ENCODE measurements at regions not wholly inside any gene's neighbourhood (a gene's known extent, or its start where the extent isn't known, plus 50 kb on each side); places are given as distances from the start of the nearest gene placed in this dataset.

GRCh38 chr17:79485419-79485985 lies 125.3 kb downstream of the RBFOX3 start:
- TF ChIP-seq CTCF (conservative IDR thresholded peaks at IDR 0.05; ENCODE audit: low read length) = no peak
- no peak for TF ChIP-seq EZH2phosphoT487 (IDR thresholded peaks at IDR 0.05; ENCODE audit: borderline replicate concordance)
- H3K27me3 ChIP-seq (ENCODE audit: insufficient read depth, low read length, poor library complexity, severe bottlenecking) = no peaks in the 10 kb centered on the region
- no peak overlapping the region for H2AFZ ChIP-seq (ENCODE audit: low read length)

GRCh38 chr17:79484600-79485418 lies 126.0 kb downstream of the RBFOX3 start:
- no peaks in the 10 kb centered on the region for H3K4me1 ChIP-seq (ENCODE audit: insufficient read depth, low read length, poor library complexity, severe bottlenecking)
- H3K9me3 ChIP-seq (ENCODE audit: insufficient read depth, low read depth, low read length) = no peaks in the 10 kb centered on the region
- no peaks in the 10 kb centered on the region for H3K36me3 ChIP-seq (ENCODE audit: insufficient read depth, low read length)
- H3K9me2 ChIP-seq (replicated peaks; ENCODE audit: low read depth, low read length) = no peaks in the 10 kb centered on the region
- H3K4me2 ChIP-seq (ENCODE audit: low read depth, low read length, poor library complexity, severe bottlenecking) = no peak overlapping the region
- no peak overlapping the region for H2AFZ ChIP-seq (ENCODE audit: low read length)
- no peaks in the 10 kb centered on the region for H4K20me1 ChIP-seq (ENCODE audit: insufficient read depth, low read length, poor library complexity, severe bottlenecking)
- no peak for TF ChIP-seq CTCF (conservative IDR thresholded peaks at IDR 0.05; ENCODE audit: low read length)
- TF ChIP-seq EZH2phosphoT487 (IDR thresholded peaks at IDR 0.05; ENCODE audit: borderline replicate concordance) = no peak
- no peaks in the 10 kb centered on the region for H3F3A ChIP-seq (ENCODE audit: low read depth)
- no peak overlapping the region for H3K9ac ChIP-seq (ENCODE audit: low read depth, low read length, poor library complexity, severe bottlenecking)
- H3K79me2 ChIP-seq (ENCODE audit: insufficient read depth, low read length) = no peaks in the 10 kb centered on the region
- no peak overlapping the region for H3K4me3 ChIP-seq (ENCODE audit: low read length, poor library complexity, severe bottlenecking)
- no peaks in the 10 kb centered on the region for H3K27me3 ChIP-seq (ENCODE audit: insufficient read depth, low read length, poor library complexity, severe bottlenecking)

More at GRCh38 chr17:79485419-79485985, 125.3 kb downstream of the RBFOX3 start:
- no peaks in the 10 kb centered on the region for H3F3A ChIP-seq (ENCODE audit: low read depth)
- no peak overlapping the region for H3K4me2 ChIP-seq (ENCODE audit: low read depth, low read length, poor library complexity, severe bottlenecking)
- no peaks in the 10 kb centered on the region for H3K4me1 ChIP-seq (ENCODE audit: insufficient read depth, low read length, poor library complexity, severe bottlenecking)
- no peak overlapping the region for H3K4me3 ChIP-seq (ENCODE audit: low read length, poor library complexity, severe bottlenecking)
- H3K9me3 ChIP-seq (ENCODE audit: insufficient read depth, low read depth, low read length) = no peaks in the 10 kb centered on the region
- no peaks in the 10 kb centered on the region for H4K20me1 ChIP-seq (ENCODE audit: insufficient read depth, low read length, poor library complexity, severe bottlenecking)
- H3K79me2 ChIP-seq (ENCODE audit: insufficient read depth, low read length) = no peaks in the 10 kb centered on the region
- no peaks in the 10 kb centered on the region for H3K9me2 ChIP-seq (replicated peaks; ENCODE audit: low read depth, low read length)
- H3K36me3 ChIP-seq (ENCODE audit: insufficient read depth, low read length) = no peaks in the 10 kb centered on the region
- no peak overlapping the region for H3K9ac ChIP-seq (ENCODE audit: low read depth, low read length, poor library complexity, severe bottlenecking)

- Histone ChIP-seq H3K4me1 (ENCODE audit: insufficient read depth, low read length, poor library complexity, severe bottlenecking) (no peaks in the 10 kb centered on the region), H3F3A (ENCODE audit: low read depth) (no peaks in the 10 kb centered on the region), H3K4me2 (ENCODE audit: low read depth, low read length, poor library complexity, severe bottlenecking) (no peak overlapping the region), H3K9me2 (replicated peaks; ENCODE audit: low read depth, low read length) (no peaks in the 10 kb centered on the region), H3K79me2 (ENCODE audit: insufficient read depth, low read length) (no peaks in the 10 kb centered on the region), H3K27me3 (ENCODE audit: insufficient read depth, low read length, poor library complexity, severe bottlenecking) (no peaks in the 10 kb centered on the region), H3K36me3 (ENCODE audit: insufficient read depth, low read length) (no peaks in the 10 kb centered on the region), H4K20me1 (ENCODE audit: insufficient read depth, low read length, poor library complexity, severe bottlenecking) (no peaks in the 10 kb centered on the region), H3K9me3 (ENCODE audit: insufficient read depth, low read depth, low read length) (no peaks in the 10 kb centered on the region), H2AFZ (ENCODE audit: low read length) (no peak overlapping the region), H3K4me3 (ENCODE audit: low read length, poor library complexity, severe bottlenecking) (no peak overlapping the region), H3K9ac (ENCODE audit: low read depth, low read length, poor library complexity, severe bottlenecking) (no peak overlapping the region)
- TF ChIP-seq CTCF (conservative IDR thresholded peaks at IDR 0.05; ENCODE audit: low read length) = no peak
- no peak for TF ChIP-seq EZH2phosphoT487 (IDR thresholded peaks at IDR 0.05; ENCODE audit: borderline replicate concordance)
Measured at GRCh38 chr17:79483842-79484241, 127.0 kb downstream of the RBFOX3 start.
